Suppressor macrophage (primary cell): ENCODE measurements at regions not wholly inside any gene's neighbourhood (a gene's known extent, or its start where the extent isn't known, plus 50 kb on each side); places are given as distances from the start of the nearest gene placed in this dataset.
"Not testable (repeated sequence)": the region's sequence is repeated elsewhere in the genome, so short reads cannot be mapped to it uniquely, and the experiment has no call there.

Source experiments
- DNase-seq, 4 experiments: peaks; one replicate each; pipeline ENCODE4 v3.0.0-alpha.2; 2020 to 2022

DNA sequence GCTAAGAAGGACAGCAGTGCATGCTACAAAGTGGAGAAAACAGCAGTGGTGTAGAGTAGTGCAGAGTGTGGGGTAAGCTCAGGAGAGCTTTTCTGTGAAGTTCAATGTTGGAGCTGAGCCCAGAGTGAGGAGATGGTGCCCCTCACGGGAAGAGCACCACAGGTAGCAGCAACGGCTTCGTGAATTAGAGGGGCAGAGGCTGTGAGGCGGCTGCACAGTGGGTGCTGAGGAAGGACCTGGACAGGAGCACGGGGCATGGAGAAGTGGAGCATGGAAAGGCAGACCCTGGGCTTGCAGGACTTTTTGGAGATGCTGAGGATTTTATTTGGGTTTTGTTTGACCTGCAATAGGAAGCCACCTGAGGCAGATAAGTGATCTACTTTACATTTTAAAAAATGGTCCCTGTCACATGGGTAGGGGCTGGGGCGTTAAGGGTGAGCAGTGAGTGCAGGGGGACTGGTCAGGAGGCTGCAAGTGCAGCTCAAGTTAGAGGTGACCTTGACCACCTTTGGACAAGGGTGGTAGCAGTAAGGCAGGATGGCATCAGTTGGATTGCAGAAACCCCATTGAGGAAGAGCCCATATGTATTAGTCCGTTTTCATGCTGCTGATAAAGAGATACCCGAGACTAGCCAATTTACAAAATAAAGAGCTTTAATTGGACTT, 85.0 kb downstream of the MYCN start:
- no peak for DNase-seq

DNA sequence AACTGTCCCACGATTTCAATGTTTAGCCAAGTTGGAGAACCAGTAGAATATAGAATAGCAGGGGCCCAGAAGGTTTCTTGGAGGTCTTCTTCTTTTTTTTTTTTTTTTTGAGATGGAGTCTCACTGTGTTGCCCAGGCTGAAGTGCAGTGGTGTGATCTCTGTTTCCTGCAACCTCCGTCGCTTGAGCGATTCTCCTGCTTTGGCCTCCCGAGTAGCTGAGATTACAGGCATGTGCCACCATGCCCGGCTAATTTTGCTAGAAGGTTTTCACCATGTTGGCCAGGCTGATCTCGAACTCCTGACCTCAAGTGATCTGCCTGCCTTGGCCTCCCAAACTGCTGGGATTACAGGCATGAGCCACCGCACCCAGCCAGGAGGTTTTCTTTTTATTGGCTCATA, 84.3 kb downstream of the MYCN start:
- DNase-seq = not testable (repeated sequence)

DNA sequence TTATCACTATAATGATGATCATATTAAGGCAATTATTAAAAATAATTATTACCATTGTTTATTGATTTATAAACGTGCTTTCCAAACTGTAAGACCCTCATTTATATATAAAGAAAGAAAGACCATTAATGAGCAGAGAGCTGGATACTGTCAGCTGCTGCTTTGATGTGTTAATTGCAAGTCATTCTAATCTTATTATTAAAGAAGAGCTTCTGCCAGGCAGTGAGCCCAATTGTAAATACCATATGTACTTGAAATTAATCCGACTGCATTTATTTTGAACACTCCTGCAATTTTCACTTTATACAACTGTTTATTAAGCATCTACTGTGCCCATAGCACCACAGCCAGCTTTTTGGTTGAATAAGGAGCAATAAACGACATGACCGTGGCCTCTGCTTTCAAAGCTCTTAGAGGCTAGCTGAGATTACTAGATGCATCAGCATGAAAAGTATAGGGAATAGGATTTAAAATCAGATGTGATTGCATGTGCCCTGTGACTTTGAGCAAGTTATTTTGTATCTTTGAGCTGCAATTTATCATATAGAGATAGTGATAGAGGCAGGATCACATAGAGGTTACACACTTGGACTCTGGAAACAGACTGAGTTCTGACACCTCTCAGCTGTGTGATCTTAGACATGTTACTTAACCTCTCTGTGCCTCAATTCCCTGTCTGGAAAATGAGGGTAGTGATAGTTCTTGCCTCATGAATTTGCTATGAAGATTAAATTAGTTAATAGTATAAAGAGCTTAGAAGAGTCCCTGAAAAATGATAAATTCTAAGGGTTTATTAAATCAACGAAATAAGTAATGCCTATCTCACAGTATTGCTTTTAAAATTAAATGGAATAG, 83.4 kb downstream of the MYCN start:
- DNase-seq = no peak

DNA sequence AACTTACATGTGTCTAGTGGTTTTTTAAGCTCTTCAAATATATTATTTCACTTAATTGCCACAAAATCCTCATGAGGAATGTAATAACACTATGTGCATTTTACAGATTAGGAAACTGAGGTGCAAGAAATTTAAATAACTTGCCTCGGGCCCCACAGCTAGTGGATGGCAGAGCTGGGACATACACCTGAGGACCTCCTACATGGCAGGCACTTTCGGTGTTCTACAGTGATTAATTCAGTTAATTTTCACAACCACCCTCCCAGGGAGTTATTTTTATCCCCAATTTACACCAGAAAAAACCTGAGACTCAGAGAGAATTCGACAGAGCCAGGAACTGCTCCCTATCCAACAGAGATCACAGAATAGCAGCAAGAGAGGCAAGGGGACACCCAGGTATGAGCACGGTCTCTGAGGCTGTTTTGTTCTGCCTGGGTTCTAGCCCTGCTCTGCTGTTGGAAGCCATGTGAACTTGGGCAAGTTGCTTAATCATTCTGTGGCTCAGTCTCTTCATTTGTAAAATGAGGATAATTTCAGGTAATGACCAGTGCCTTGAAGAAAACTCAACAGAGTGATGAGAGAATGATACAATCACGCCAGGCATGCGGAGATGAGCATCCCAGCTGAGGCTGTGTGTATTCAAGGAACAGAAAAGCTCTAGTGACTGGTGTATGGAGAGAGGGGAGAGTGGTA, 82.3 kb downstream of the MYCN start:
- DNase-seq = no peak

DNA sequence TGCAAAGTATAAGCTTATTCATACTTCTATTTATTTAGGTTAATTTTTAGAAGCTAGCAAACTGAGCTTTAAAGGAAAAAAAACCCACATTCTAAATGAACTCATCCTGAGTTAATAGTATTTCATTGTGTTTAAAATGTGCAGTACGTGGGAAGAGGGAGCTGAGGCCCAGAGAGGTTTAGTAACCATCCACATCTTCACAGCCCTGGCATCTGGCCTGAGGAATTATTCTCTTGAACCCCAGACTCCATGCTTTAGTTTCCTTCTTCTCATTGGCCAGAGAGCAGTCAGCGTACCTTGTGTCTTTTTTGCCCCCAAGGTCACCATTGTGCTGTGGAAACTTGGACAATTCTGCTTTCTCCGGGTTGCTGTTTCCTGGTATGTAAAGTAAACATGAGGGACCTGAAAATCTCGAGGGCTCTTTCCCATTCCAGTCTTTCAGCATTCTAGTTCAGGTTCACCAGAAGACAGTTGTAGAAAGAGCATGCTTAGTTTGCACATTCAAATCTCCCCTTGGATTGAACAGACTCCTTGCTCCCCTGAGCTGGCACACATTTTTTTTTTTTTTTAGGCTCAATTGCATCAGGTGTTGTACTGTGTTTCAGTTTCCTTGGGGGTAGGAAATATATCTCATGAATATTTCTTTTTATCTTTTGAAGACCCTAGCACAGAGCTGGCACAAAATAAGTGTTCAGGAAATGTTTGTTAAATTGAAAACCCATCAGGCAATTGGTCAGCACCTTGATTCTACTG, 81.4 kb downstream of the MYCN start:
- DNase-seq = no peak

DNA sequence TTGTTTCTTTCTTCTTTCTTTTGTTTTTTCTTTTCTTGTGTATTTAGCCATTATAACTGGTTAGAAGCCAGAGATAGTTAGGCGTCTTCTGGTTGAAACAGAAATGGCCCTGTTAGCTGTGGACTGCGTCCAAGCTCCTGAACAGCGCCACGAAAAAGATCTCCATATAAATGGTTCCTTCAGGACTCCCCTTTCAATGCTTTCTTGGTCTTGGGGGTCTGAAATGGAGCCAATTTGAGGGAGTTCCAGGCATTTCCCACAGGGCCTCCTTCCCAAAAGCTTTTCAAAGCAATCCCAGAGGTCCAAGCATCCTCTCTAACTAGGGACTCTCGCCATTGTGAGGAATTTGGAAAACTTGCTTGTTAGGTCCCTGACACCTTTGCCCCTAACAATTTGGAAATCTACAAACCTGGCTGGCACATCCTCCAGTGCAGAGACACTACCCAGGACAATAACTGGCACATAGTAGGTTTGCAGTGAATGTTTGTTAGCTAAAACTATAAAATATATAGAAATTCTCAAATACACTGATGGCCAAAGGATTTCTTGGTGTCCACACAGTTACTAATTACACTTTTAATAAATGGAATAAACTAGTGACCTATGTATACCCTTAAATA, 80.1 kb downstream of the MYCN start:
- DNase-seq = no peak

DNA sequence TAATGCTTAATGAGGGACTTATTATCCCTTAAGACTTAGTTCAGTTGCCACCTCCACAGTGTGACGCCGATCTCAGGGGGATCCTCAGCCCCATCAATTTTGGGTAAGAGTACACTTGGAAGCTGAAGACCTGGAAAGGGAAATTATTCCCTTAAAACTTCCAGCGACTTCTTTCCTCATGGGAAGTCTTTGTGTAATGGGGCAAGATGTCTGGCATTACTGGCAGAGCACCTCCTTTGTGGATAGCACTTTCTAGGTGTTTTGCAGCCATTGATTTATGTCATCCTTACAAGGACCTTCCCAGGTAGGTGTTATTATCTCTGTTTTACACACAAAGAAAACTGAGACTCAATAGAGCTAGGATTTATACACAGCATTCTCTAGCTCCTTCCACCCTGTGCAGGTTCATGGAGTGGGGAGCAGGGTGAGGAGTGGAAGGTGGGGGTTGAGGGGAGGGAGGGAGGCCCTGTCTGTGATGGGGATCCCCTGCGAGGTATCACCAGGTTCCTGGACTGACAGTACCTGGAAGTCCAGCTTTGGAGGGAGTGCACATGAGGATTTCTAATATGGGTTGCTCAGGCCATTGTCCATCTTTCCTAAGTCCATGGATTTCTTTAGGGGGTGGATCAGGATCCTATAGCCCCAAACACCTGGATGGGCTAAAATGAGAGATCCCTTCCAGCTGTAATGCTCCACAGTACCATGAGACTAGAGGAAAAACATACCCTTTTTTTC, 79.4 kb downstream of the MYCN start:
- no peak for DNase-seq

DNA sequence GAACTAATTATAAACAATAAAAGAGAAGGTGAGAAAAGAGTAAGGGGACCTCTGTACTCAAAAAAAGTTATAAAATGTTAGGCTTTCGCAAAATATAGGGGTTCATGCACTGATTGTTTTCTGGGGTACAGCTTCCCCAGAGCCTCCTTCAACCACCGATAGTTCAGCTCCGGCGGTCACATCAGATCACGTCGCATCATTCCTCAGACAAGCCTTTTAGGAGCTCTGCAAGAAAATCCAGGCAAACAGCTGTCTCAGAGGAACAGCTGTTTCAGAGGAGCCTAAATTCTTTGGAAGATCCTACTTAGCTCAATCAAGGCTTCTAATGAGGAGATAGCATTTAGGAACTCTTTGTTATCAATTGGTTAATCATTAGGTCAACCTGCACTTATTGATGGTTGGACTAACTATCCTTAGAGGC, 78.7 kb downstream of the MYCN start:
- DNase-seq = no peak

DNA sequence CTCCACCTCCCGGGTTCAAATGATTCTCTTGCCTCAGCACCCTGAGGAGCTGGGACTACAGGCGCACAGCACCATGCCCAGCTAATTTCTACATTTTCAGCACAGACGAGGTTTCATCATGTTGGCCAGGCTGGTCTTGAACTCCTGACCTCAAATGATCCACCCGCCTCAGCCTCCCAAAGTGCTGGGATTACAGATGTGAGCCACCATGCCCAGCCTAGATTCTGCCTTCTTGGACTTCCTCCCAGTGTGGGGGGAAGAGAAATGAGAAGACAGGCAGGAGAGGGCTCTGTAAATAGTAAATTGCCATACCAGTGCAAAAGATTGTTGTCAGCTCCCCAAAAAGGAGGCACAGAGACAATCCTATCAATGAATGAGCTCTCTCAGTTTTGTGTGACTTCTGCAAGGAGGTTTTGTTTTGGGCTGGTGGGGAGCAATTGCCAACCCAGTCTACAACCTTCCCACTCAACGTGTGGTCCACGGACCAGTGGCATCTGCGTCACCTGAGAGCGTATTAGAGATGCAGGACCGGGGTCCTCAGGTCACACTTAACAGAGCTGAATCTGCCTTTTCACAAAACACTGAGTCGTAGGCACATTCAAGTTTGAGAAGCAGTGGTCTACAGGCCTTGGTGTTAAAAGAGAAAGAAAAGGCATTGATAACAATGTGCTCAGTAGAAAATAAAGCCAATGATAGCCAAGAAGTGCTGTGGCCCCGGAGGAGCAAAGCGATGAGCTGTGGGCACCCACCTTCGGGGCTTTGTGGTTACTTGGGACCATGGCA, 78.1 kb downstream of the MYCN start:
- DNase-seq = no peak

DNA sequence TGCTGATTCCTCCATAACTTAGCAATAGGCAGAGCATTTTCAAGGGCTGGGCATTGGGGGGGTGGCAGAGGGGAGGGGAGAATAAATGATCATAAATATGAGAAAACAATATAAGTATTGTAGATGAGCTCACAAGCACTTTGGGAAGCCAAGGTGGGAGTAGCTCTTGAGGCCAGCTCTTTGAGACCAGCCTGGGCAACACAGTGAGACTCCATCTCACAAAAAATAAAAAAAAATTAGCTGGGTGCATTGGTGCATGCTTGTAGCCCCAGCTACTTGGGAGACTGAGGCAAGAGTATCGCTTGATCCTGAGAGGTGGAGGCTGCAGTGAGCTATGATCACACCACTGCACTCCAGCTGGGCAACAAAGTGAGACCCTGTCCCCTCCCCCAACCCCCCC, 75.9 kb downstream of the MYCN start:
- no peak for DNase-seq

DNA sequence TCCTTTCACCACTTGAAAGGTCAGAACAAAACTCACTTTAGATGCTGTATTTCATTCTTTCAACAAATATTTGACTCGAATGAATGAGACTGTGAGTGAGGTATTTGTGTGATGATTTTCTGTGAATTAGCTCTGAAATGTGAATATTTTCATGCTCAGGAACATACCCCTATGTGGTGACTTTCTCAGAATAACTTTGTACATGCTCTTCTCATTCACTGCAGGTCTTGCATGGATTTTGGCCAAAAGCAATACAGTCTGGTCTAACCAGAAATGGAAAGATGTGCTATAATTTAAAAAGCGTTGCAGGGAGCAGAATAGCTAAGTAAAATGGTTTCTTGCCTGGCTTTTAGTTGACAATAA, 75.5 kb downstream of the MYCN start:
- no peak for DNase-seq

DNA sequence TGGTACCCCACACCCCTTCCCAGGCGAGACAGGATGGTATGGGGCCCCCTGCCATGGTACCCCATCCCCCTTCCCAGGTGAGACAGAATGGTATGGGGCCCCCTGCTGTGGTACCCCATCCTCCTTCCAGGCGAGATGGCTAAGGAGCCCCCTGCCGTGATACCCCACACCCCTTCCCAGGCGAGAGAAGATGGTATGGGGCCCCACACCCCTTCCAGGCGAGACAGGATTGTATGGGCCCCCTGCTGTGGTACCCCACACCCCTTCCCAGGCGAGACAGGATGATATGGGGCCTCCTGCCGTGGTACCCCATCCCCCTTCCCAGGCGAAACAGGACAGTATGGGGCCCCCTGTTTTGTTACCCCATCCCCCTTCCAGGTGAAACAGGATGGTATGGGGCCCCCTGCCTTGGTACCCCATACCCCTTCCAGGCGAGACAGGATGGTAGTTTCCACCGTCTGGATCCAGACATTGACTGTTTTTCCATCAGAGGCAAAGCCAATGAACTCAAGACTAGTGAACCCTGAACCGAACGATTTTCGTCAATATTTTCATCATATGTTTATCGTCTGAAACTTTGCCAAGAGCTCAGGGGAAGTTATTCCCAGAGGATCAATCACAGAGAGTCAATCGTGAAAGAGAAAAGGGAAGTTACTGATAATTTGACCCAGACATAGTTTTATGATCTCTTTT, 75.0 kb downstream of the MYCN start:
- no peak for DNase-seq

DNA sequence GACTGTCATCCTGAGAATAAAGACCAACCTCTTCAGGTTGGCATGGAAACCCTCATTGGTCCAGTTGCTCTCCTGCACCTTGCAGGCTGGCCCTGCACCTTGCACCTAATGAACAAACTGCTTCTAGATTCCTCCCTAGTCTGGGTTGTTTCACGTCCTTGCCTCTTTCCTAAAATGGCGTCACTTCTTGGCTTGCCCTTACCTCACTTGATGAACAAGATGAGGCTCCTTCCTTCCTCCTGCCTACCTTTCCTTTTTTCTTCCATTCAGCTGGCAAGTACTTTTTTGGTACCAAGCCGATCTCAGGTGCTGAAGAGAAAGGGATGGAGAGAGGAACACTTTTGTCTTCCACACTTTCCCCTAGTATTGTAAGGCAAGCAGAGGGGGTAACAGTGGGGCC, 74.5 kb downstream of the MYCN start:
- no peak for DNase-seq

DNA sequence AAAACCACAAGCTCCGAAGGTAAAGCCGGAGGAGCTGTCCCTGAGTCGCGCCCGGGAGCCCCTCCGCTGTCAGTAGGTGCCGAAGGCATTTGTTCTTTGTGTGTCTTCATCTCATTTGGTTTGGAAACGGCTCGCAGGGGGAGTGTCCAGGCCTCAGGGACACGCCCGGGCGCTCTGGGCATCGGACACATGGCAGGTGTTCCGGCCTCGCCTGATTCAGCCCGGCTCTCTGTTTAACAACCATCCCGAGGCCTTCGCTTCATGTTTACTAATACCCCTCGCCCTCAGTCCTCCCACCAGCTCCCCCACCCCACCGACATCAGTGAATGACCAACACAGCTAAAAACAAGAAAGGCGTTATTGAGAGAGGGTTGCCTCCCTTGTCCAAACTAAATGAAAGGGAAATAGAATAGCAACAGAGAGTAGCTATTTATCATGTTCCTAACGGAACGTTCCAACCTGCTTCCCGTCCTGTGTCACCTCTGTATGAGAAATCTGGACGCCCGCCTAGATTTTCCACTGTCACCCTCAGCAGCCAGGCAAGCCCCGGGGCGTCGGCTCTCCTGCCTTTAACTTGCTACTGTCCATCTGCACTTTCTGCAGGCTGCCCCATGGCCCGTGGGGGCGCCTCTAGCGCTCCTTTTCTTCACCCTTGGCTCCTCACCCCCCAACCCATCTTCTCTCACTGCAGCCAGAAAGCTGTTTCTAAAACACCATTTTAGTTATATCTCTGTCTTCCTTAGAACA, 73.9 kb downstream of the MYCN start:
- DNase-seq = no peak

DNA sequence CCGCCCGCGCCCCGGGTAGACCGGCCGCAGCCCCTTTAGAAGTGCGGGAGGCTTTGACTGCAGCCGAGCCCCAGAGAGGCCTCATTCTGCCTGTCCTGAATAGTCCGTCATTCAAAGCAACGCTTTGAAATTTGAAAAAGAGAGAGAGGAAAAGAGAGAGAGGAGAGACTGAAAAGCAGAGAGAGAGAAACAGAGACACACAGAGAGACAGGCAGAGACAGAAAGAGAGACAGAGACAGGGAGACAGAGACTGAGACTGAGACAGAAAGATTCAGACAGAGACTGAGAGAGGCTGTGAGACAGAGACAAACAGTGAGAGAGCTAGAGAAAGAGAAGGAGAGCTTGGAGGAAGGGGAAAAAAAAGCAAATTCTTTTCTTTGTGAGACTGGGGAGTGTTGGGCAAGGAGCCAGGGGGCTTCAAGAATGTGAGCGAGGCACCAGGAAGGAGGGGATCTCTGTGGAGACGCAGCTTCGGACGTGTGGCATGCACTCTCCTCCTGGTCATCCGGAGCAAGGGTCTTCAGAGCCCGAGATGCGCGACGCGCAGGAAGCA, 73.1 kb downstream of the MYCN start:
- DNase-seq = no peak

DNA sequence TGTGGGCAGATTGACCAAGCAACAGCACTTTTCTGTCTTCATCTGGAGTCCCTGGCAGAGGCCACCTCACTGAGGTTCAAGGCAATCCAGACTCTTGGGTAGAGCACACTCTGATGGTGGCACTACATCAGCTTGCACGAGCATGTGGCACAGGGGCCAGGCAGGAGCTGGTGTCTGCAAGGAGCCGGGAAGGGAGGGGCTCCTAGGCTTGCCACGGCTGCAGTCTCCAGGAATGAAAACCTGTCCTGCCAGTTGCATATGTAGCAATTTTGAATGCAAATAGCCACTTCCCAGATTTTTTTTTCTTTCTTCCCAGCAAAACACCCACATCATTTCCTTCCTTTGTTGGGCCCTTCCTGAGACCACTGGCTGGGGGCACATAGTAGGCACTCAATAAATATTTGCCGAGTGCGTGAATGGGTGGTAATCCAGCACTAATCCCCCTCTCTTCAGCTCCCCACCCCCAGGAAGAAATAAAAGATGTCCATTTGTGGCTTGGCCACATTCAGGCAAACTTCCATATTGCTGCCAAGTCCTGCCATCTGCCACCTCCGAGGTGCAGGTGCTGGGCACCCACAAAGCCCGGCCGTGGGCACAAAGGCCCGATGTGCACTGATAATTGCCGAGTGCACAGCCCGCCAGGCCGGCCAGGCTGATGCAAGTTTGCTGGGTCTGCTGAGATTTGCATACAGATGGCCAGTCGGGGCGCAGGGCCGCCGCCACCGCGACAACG, 72.4 kb downstream of the MYCN start:
- DNase-seq = peak in 1 of 4 experiments; percentile 19

DNA sequence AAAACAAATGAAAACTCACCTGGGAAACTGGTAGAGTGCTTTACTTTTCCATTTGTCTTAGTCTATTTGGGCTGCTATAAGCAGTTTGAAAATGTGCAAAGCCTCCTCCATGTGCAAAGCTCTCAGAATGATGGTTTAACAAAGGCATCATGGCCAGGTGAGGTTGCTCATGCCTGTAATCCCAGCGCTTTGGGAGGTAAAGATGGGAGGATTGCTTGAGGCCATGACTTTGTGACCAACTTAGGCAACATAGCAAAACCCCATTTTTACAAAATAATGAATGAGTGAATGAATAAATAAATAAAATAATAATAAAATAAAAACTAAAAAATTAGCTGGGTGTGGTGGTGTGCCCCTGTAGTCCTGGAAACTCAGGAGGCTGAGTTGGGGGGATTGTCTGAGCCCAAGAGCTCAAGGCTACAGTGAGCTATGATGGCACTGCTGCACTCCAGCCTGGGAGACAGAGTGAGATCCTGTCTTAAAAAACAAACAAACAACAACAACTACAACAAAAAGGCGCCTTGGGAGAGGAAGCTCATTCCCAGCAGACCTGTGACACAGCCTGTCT, 71.8 kb downstream of the MYCN start:
- DNase-seq = no peak

DNA sequence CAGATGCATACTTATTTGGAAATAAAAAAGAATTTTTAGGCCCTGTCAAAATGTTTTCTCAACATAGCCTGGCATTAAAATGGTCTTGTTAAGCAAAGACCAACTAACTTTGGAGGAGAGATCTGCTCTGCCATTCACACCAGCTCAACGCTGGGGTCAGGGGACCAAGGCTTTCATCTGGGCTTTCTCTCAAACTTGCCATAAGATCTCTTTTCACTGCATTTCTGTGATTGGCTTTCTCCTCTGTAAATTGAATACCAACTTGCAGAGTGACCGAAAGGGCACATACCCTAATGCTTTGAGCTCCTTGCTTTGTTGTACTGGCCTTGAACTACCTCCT, 71.2 kb downstream of the MYCN start:
- DNase-seq = no peak
